ENCODE measurements at regions not wholly inside any gene's neighbourhood (a gene's known extent, or its start where the extent isn't known, plus 50 kb on each side); places are given as distances from the start of the nearest gene placed in this dataset.

- TF ChIP-seq ERG (CRISPR knock-in tag; IDR thresholded peaks at IDR 0.05): no peak
- no peak for TF ChIP-seq CTCF (IDR thresholded peaks at IDR 0.05)
Observed at GRCh38 chr1:192438737-192439136, 121.9 kb downstream of the RGS21 start.

All from WTC11 (cell line).